Effector memory CD8-positive, alpha-beta T cell (primary cell): ENCODE measurements at regions not wholly inside any gene's neighbourhood (a gene's known extent, or its start where the extent isn't known, plus 50 kb on each side); places are given as distances from the start of the nearest gene placed in this dataset.
"Not testable (repeated sequence)": the region's sequence is repeated elsewhere in the genome, so short reads cannot be mapped to it uniquely, and the experiment has no call there.

ENCODE experiments used
- ATAC-seq: fragments of 150-1000 bp; cut with Tn5 transposase; replicated peaks from 2 replicates; pipeline ENCODE4 v1.10.0; 2021; ENCODE audit warnings: mild to moderate bottlenecking, moderate library complexity
- DNase-seq, 3 experiments: peaks; one replicate each; pipeline ENCODE4 v3.0.0; 2021
- H3K27ac Mint-ChIP-seq, 2 donors: one replicate each; pipeline ENCODE4 v1.8.0; 2022; ENCODE audit warnings: mild to moderate bottlenecking in 2 of 2, mixed read lengths in 2 of 2, moderate library complexity in 2 of 2
- H3K27me3 Mint-ChIP-seq, 2 donors: one replicate each; pipeline ENCODE4 v1.8.0; 2022; ENCODE audit warnings: mixed read lengths in 2 of 2
- H3K36me3 Mint-ChIP-seq: one replicate; pipeline ENCODE4 v1.8.0; 2022; ENCODE audit warnings: mild to moderate bottlenecking, moderate library complexity, mixed read lengths; ENCODE audit not compliant: insufficient read depth
- H3K4me1 Mint-ChIP-seq, 2 donors: one replicate each; pipeline ENCODE4 v1.8.0; 2022; ENCODE audit warnings: low read depth in 2 of 2, mixed read lengths in 2 of 2
- H3K4me3 Mint-ChIP-seq, 2 donors: one replicate each; pipeline ENCODE4 v1.8.0; 2022; ENCODE audit warnings: mild to moderate bottlenecking in 2 of 2, mixed read lengths in 2 of 2, moderate library complexity in 2 of 2
- H3K9me3 Mint-ChIP-seq, 2 donors: one replicate each; pipeline ENCODE4 v1.8.0; 2022; ENCODE audit warnings: mixed read lengths in 2 of 2

- H3K27me3 Mint-ChIP-seq, H3K4me3 Mint-ChIP-seq, ATAC-seq, H3K4me1 Mint-ChIP-seq, H3K9me3 Mint-ChIP-seq, DNase-seq, H3K36me3 Mint-ChIP-seq, H3K27ac Mint-ChIP-seq: not testable (repeated sequence)
Measured at GRCh38 chr21:27909487-27909886, 942.6 kb upstream of the ADAMTS5 start.

DNA sequence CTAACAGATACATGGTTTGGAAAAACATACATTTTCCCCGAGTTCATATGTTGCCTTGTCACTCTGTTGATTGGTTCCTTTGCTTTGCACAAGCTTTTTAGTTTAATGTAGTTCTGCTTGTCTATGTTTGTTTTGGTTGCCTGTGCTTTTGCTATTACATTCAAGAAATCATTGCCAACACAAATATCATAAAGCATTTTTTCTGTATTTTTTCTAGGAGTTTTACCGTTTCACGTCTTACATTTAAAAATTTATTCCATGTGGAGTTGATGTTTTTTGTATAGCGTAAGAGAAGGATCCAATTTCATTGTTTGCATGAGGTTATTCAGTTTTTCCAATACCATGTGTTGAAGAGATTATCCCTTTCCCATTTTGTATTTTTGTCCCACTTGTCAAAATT, 941.9 kb upstream of the ADAMTS5 start:
- DNase-seq, H3K4me1 Mint-ChIP-seq, H3K36me3 Mint-ChIP-seq, ATAC-seq, H3K27me3 Mint-ChIP-seq, H3K27ac Mint-ChIP-seq, H3K9me3 Mint-ChIP-seq, H3K4me3 Mint-ChIP-seq: not testable (repeated sequence)

DNA sequence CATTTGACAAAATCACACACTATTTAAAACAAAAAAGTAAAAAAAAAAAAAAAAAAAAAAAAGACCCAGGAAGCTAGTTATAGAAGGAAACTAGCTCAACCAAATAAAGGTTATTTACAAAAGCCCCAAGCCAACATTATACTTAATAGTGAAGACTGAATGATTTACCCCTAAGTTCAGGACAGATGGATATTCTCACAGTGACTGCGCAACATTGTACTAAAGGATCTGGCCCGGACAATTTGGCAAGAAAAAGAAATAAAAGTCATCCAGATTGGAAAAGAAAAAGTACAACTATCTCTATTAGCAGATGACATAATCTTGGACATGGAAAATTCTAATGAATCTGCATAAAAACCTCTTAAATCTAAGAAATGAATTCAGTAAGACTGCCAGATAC, 936.0 kb upstream of the ADAMTS5 start:
- not testable (repeated sequence) for DNase-seq, H3K36me3 Mint-ChIP-seq, H3K4me1 Mint-ChIP-seq, H3K27me3 Mint-ChIP-seq, ATAC-seq, H3K27ac Mint-ChIP-seq, H3K9me3 Mint-ChIP-seq, H3K4me3 Mint-ChIP-seq

- H3K36me3 Mint-ChIP-seq, ATAC-seq, H3K9me3 Mint-ChIP-seq, H3K27me3 Mint-ChIP-seq, DNase-seq, H3K4me3 Mint-ChIP-seq, H3K4me1 Mint-ChIP-seq, H3K27ac Mint-ChIP-seq: not testable (repeated sequence)
Measured at GRCh38 chr21:27893619-27894018, 926.7 kb upstream of the ADAMTS5 start.

- H3K4me3 Mint-ChIP-seq, H3K4me1 Mint-ChIP-seq, H3K9me3 Mint-ChIP-seq, H3K36me3 Mint-ChIP-seq, H3K27ac Mint-ChIP-seq, DNase-seq, H3K27me3 Mint-ChIP-seq, ATAC-seq: not testable (repeated sequence)
Measured at GRCh38 chr21:27891495-27891894, 924.6 kb upstream of the ADAMTS5 start.

GRCh38 chr21:27887808-27888455, 921.0 kb upstream of the ADAMTS5 start:
- not testable (repeated sequence) for H3K36me3 Mint-ChIP-seq, H3K4me3 Mint-ChIP-seq, ATAC-seq, H3K27ac Mint-ChIP-seq, H3K27me3 Mint-ChIP-seq, DNase-seq, H3K9me3 Mint-ChIP-seq, H3K4me1 Mint-ChIP-seq

GRCh38 chr21:27885296-27885711, 918.4 kb upstream of the ADAMTS5 start:
- no peaks in the 10 kb centered on the region for H3K36me3 Mint-ChIP-seq
- H3K9me3 Mint-ChIP-seq: no peaks in the 10 kb centered on the region
- ATAC-seq: no peak
- H3K27ac Mint-ChIP-seq: no peak overlapping the region
- H3K4me1 Mint-ChIP-seq: no peaks in the 10 kb centered on the region
- no peaks in the 10 kb centered on the region for H3K27me3 Mint-ChIP-seq
- no peak overlapping the region for H3K4me3 Mint-ChIP-seq
- DNase-seq: no peak

GRCh38 chr21:27881331-27881730, 914.4 kb upstream of the ADAMTS5 start:
- H3K36me3 Mint-ChIP-seq, H3K4me3 Mint-ChIP-seq, ATAC-seq, H3K4me1 Mint-ChIP-seq, H3K27me3 Mint-ChIP-seq, DNase-seq, H3K27ac Mint-ChIP-seq, H3K9me3 Mint-ChIP-seq: not testable (repeated sequence)

GRCh38 chr21:27872411-27872810, 905.5 kb upstream of the ADAMTS5 start:
- not testable (repeated sequence) for H3K36me3 Mint-ChIP-seq, H3K27me3 Mint-ChIP-seq, DNase-seq, ATAC-seq, H3K27ac Mint-ChIP-seq, H3K9me3 Mint-ChIP-seq, H3K4me3 Mint-ChIP-seq, H3K4me1 Mint-ChIP-seq

- H3K4me3 Mint-ChIP-seq, H3K9me3 Mint-ChIP-seq, ATAC-seq, DNase-seq, H3K36me3 Mint-ChIP-seq, H3K27me3 Mint-ChIP-seq, H3K27ac Mint-ChIP-seq, H3K4me1 Mint-ChIP-seq: not testable (repeated sequence)
Measured at GRCh38 chr21:27870755-27871154, 903.9 kb upstream of the ADAMTS5 start.

DNA sequence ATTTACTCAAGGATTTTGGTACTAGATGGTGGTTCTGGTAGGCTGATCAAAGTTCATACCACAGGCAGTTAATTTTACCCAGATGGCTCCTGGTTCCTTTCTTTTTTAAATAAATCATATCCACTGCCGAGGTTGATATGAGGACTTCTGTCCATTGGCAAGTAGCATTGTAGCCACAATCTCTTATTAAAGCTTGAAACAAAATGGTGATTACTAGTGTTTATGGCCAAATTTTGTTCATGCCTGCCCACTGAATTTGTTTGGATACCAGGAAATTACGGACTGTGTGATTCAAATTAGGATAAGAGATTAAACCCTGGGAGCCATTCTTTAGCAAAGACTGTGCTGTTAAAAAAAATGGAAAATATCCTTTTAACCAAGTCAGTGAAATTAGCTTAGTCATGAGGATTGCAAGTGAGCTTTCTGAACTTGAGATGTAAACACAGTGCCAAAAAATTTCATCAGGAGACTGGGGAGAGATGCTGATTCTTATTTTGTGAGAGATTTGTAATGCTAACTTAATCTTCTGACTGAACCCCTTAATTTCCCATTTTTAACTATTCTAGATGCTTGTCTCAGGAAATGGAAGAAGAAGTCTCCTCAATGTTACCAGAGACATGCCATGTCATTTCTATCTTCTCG, 893.5 kb upstream of the ADAMTS5 start:
- H3K27ac Mint-ChIP-seq, H3K27me3 Mint-ChIP-seq, DNase-seq, H3K4me1 Mint-ChIP-seq, H3K9me3 Mint-ChIP-seq, H3K36me3 Mint-ChIP-seq, ATAC-seq, H3K4me3 Mint-ChIP-seq: not testable (repeated sequence)

- H3K4me3 Mint-ChIP-seq, H3K4me1 Mint-ChIP-seq, H3K36me3 Mint-ChIP-seq, ATAC-seq, H3K9me3 Mint-ChIP-seq, H3K27ac Mint-ChIP-seq, DNase-seq, H3K27me3 Mint-ChIP-seq: not testable (repeated sequence)
Measured at GRCh38 chr21:27858053-27858825, 891.4 kb upstream of the ADAMTS5 start.

GRCh38 chr21:27856988-27857387, 890.1 kb upstream of the ADAMTS5 start:
- DNase-seq, H3K4me3 Mint-ChIP-seq, H3K4me1 Mint-ChIP-seq: not testable (repeated sequence)

DNA sequence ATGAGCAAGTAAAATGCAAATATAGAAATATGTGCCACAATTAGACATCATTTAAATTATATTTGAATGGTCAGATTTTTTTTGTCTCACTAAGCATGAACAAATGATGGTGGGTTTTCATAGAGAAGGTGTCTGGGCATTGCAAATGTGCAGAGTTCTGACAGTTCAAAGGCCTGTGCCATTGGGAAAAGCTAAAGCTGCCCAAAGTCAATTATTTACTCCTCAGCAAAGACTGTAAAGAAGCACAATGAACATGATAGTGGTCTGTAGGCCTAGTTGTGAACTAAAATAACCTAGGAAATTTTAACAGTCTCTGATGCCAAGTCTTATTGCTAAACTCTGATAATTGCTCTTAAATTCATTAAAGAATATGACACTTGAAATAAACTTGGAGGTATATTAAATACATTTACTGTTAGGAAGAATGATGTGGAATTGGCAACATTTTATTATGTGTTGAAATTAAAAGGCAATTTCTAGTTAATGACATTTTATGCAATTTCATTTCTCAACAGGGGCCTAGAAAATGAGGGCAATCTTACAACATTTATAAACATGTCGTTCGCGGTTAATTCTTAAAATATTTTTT, 874.3 kb upstream of the ADAMTS5 start:
- no peak overlapping the region for H3K27ac Mint-ChIP-seq
- no peak for ATAC-seq
- H3K4me3 Mint-ChIP-seq: no peak overlapping the region
- peaks cover 3 to 8% of the 10 kb centered on the region in 2 donors for H3K9me3 Mint-ChIP-seq
- H3K27me3 Mint-ChIP-seq: no peaks in the 10 kb centered on the region
- no peaks in the 10 kb centered on the region for H3K4me1 Mint-ChIP-seq
- H3K36me3 Mint-ChIP-seq: no peaks in the 10 kb centered on the region
- DNase-seq: no peak

More at GRCh38 chr21:27856988-27857387, 890.1 kb upstream of the ADAMTS5 start:
- H3K27me3 Mint-ChIP-seq, H3K36me3 Mint-ChIP-seq, ATAC-seq, H3K9me3 Mint-ChIP-seq, H3K27ac Mint-ChIP-seq: not testable (repeated sequence)
